ENCODE measurements at regions not wholly inside any gene's neighbourhood (a gene's known extent, or its start where the extent isn't known, plus 50 kb on each side); places are given as distances from the start of the nearest gene placed in this dataset.

GRCh38 chr2:62425684-62426083, 80.3 kb downstream of the TMEM17 start:
- WGBS, 2 donors: 76 to 79% methylated on average over 5 of the region's 5 CpGs
- Histone ChIP-seq H3K9me3 (no peaks in the 10 kb centered on the region), H3K36me3 (no peaks in the 10 kb centered on the region), H3K27ac (no peak overlapping the region), H3K4me1 (no peaks in the 10 kb centered on the region), H3K4me3 (no peak overlapping the region), H3K27me3 (no peaks in the 10 kb centered on the region)
- no peak for DNase-seq (ENCODE audit: low spot score in 2 of 2)
- TF ChIP-seq EP300 (IDR thresholded peaks at IDR 0.05) (no peak), CTCF (IDR thresholded peaks at IDR 0.05) (no peak), POLR2A (IDR thresholded peaks at IDR 0.05) (no peak)

- no peak for TF ChIP-seq CTCF (IDR thresholded peaks at IDR 0.05)
- TF ChIP-seq EP300 (IDR thresholded peaks at IDR 0.05): no peak
- TF ChIP-seq POLR2A (IDR thresholded peaks at IDR 0.05): no peak
- Histone ChIP-seq H3K27me3 (no peaks in the 10 kb centered on the region), H3K36me3 (no peaks in the 10 kb centered on the region), H3K4me3 (no peak overlapping the region), H3K9me3 (no peaks in the 10 kb centered on the region), H3K27ac (no peak overlapping the region), H3K4me1 (no peaks in the 10 kb centered on the region)
- 80 to 84% methylated on average over 6 of the region's 6 CpGs for WGBS, 2 donors
- DNase-seq (ENCODE audit: low spot score in 2 of 2): no peak
Measured at GRCh38 chr2:62424899-62425298, 81.1 kb downstream of the TMEM17 start.

- DNase-seq (ENCODE audit: low spot score in 2 of 2): no peak
- 65 to 68% methylated on average over 3 of the region's 3 CpGs for WGBS, 2 donors
Measured at GRCh38 chr2:62423883-62424458, 82.0 kb downstream of the TMEM17 start.

GRCh38 chr2:62423235-62423634, 82.8 kb downstream of the TMEM17 start:
- no peak overlapping the region for H3K4me3 ChIP-seq
- H3K9me3 ChIP-seq: peaks cover 0 to 7% (median 0%) of the 10 kb centered on the region in 4 donors
- no peaks in the 10 kb centered on the region for H3K27me3 ChIP-seq
- 73 to 76% methylated on average over 6 of the region's 6 CpGs for WGBS, 2 donors
- DNase-seq (ENCODE audit: low spot score in 2 of 2): no peak
- no peaks in the 10 kb centered on the region for H3K36me3 ChIP-seq
- TF ChIP-seq POLR2A (IDR thresholded peaks at IDR 0.05) (no peak), CTCF (IDR thresholded peaks at IDR 0.05) (no peak), EP300 (IDR thresholded peaks at IDR 0.05) (no peak)
- H3K4me1 ChIP-seq: no peaks in the 10 kb centered on the region
- H3K27ac ChIP-seq: no peak overlapping the region

More at GRCh38 chr2:62423883-62424458, 82.0 kb downstream of the TMEM17 start:
- H3K9me3 ChIP-seq: peaks cover 0 to 3% (median 0%) of the 10 kb centered on the region in 4 donors
- H3K27ac ChIP-seq: no peak overlapping the region
- no peak overlapping the region for H3K4me3 ChIP-seq
- no peaks in the 10 kb centered on the region for H3K36me3 ChIP-seq
- no peak for TF ChIP-seq POLR2A (IDR thresholded peaks at IDR 0.05)
- TF ChIP-seq CTCF (IDR thresholded peaks at IDR 0.05): no peak
- no peak for TF ChIP-seq EP300 (IDR thresholded peaks at IDR 0.05)
- H3K27me3 ChIP-seq: no peaks in the 10 kb centered on the region
- H3K4me1 ChIP-seq: no peaks in the 10 kb centered on the region

GRCh38 chr2:62415518-62415917, 90.5 kb downstream of the TMEM17 start:
- H3K27me3 ChIP-seq: no peaks in the 10 kb centered on the region
- H3K27ac ChIP-seq: peak overlapping the region in 2 of 4 donors; percentile 18 to 46
- TF ChIP-seq EP300 (IDR thresholded peaks at IDR 0.05) (no peak), CTCF (IDR thresholded peaks at IDR 0.05) (no peak), POLR2A (IDR thresholded peaks at IDR 0.05) (no peak)
- no peak for DNase-seq (ENCODE audit: low spot score in 2 of 2)
- H3K9me3 ChIP-seq: peaks cover 0 to 7% (median 0%) of the 10 kb centered on the region in 4 donors
- peaks cover 0 to 25% (median 17%) of the 10 kb centered on the region in 4 donors for H3K4me1 ChIP-seq
- 86% methylated on average over 2 of the region's 2 CpGs for WGBS, 2 donors
- no peaks in the 10 kb centered on the region for H3K36me3 ChIP-seq
- H3K4me3 ChIP-seq: no peak overlapping the region

All from tibial nerve (tissue), 4 donors.